ENCODE measurements at regions not wholly inside any gene's neighbourhood (a gene's known extent, or its start where the extent isn't known, plus 50 kb on each side); places are given as distances from the start of the nearest gene placed in this dataset.

- DNase-seq, result no peak
These were observed 1421.9 kb downstream of the PCDH7 start for GRCh38 chr4:32142075-32142474.

GRCh38 chr4:32145987-32146386, 1425.8 kb downstream of the PCDH7 start:
- no peak for TF ChIP-seq CTCF (IDR thresholded peaks at IDR 0.05)
- DNase-seq, result no peak
- no peaks in the 10 kb centered on the region for H3K4me1 Mint-ChIP-seq (ENCODE audit: low read depth)

More at GRCh38 chr4:32142075-32142474, 1421.9 kb downstream of the PCDH7 start:
- H3K27ac Mint-ChIP-seq, result no peak overlapping the region
- H3K36me3 Mint-ChIP-seq (ENCODE audit: low read depth), result no peaks in the 10 kb centered on the region
- H3K4me1 Mint-ChIP-seq (ENCODE audit: low read depth), result no peaks in the 10 kb centered on the region
- H3K27me3 Mint-ChIP-seq (ENCODE audit: insufficient read depth), result no peaks in the 10 kb centered on the region; the same call in 1 of the 2 replicates
- H3K4me3 Mint-ChIP-seq, result no peak overlapping the region
- no peak for TF ChIP-seq CTCF (IDR thresholded peaks at IDR 0.05)
- H3K9me3 Mint-ChIP-seq, result peaks cover 47% of the 10 kb centered on the region

GRCh38 chr4:32147446-32148085, 1427.4 kb downstream of the PCDH7 start:
- H3K27ac Mint-ChIP-seq, result no peak overlapping the region
- no peaks in the 10 kb centered on the region for H3K36me3 Mint-ChIP-seq (ENCODE audit: low read depth)
- TF ChIP-seq CTCF (IDR thresholded peaks at IDR 0.05), result no peak
- no peaks in the 10 kb centered on the region for H3K4me1 Mint-ChIP-seq (ENCODE audit: low read depth)
- H3K4me3 Mint-ChIP-seq, result no peak overlapping the region
- no peaks in the 10 kb centered on the region for H3K27me3 Mint-ChIP-seq (ENCODE audit: insufficient read depth)
- no peak for DNase-seq
- H3K9me3 Mint-ChIP-seq, result peaks cover 39% of the 10 kb centered on the region

More at GRCh38 chr4:32145987-32146386, 1425.8 kb downstream of the PCDH7 start:
- H3K4me3 Mint-ChIP-seq, result no peak overlapping the region
- H3K36me3 Mint-ChIP-seq (ENCODE audit: low read depth), result no peaks in the 10 kb centered on the region
- H3K27ac Mint-ChIP-seq, result no peak overlapping the region
- H3K9me3 Mint-ChIP-seq, result peaks cover 40% of the 10 kb centered on the region
- no peaks in the 10 kb centered on the region; the same call in 1 of the 2 replicates for H3K27me3 Mint-ChIP-seq (ENCODE audit: insufficient read depth)

- no peak overlapping the region for H3K4me3 Mint-ChIP-seq
- no peak overlapping the region for H3K27ac Mint-ChIP-seq
- peaks cover 32% of the 10 kb centered on the region for H3K9me3 Mint-ChIP-seq
- H3K4me1 Mint-ChIP-seq (ENCODE audit: low read depth), result no peaks in the 10 kb centered on the region
- no peaks in the 10 kb centered on the region for H3K36me3 Mint-ChIP-seq (ENCODE audit: low read depth)
- DNase-seq, result no peak
- no peak for TF ChIP-seq CTCF (IDR thresholded peaks at IDR 0.05)
- no peaks in the 10 kb centered on the region for H3K27me3 Mint-ChIP-seq (ENCODE audit: insufficient read depth)
These were observed 1428.0 kb downstream of the PCDH7 start for GRCh38 chr4:32148111-32148666.

- H3K4me3 Mint-ChIP-seq, result no peak overlapping the region
- no peak for TF ChIP-seq CTCF (IDR thresholded peaks at IDR 0.05)
- H3K36me3 Mint-ChIP-seq (ENCODE audit: low read depth), result no peaks in the 10 kb centered on the region
- no peaks in the 10 kb centered on the region for H3K27me3 Mint-ChIP-seq (ENCODE audit: insufficient read depth)
- no peak overlapping the region for H3K27ac Mint-ChIP-seq
- DNase-seq, result no peak
- peaks cover 38% of the 10 kb centered on the region for H3K9me3 Mint-ChIP-seq
- no peaks in the 10 kb centered on the region for H3K4me1 Mint-ChIP-seq (ENCODE audit: low read depth)
These were observed 1438.8 kb downstream of the PCDH7 start for GRCh38 chr4:32158961-32159360.

Data from HFFc6 (cell line).